ELR (cell line): ENCODE measurements at regions not wholly inside any gene's neighbourhood (a gene's known extent, or its start where the extent isn't known, plus 50 kb on each side); places are given as distances from the start of the nearest gene placed in this dataset.
A peak's percentile ranks its signal among the peaks of the same experiment; 100 is the strongest.
"Not testable (repeated sequence)": the region's sequence is repeated elsewhere in the genome, so short reads cannot be mapped to it uniquely, and the experiment has no call there.

Experiments used
- DNase-seq: peaks from one replicate; pipeline ENCODE4 v3.0.0-alpha.2; 2015; ENCODE audit warnings: low read depth

DNA sequence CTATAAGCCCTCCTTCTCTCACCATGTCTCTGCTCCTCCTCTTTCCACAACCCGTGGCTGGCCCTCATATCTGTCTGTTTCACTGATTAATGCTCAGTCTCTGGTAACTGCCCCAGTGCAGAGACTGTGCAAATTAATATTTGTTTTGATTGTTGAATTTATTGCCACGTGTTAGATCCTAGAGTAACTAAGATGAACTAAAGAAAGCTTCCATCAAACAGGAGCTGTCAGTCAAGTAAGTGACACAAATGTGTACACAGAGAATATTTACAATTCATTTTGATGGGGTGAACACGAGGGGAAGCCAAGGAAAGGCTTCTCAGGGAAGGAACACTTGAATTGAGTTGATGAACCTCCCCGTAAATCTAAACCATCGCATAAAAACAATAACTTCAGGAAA is 182.5 kb downstream of the BAMBI start:
- no peak for DNase-seq

DNA sequence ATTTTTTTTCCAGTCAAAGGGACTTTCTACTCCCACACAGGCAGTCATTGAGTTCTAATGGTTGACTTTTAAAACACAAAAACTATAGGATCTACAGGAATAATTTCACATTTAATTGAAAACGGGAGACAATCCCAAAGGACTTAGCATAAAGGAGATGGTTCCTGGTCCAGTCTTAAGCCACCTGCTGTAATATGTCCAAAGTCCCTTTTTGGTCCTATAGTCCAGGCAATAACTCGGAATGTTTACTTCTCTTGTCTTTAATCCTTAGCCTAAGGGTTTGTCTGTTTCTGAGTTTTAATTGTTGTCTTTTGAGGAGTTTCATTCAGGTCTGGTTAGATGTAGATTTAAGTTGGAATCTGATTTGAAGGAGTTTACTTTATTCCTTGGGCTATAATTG is 184.9 kb downstream of the BAMBI start:
- DNase-seq, result no peak

DNA sequence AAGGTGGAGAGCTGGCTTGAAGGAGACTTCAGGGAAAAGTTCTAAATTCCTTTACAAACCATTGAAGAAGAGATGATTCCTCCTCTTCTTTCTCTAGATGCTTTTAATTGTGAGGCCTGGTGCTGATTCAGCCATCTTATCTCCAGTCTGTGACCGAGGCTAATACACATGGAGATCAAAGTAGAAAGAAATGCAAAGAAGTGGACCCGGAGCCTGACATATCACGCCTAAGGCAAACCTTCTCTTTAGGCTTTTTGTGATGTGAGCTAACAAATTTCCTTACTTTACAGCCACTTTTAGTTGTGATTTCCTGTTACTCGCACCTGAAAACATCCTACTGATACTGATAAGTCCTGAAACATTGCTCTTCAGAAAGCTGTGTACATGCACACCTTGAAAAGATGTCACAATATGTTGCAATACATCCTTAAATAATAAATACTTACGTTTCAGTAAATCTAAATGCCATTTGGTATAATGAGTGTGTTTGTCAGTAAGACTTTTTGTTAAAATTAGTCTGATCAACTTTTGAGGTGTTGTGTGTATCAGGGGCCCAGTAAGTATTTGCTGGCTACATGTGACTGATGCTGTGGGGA is 192.4 kb downstream of the BAMBI start:
- DNase-seq, result no peak

DNA sequence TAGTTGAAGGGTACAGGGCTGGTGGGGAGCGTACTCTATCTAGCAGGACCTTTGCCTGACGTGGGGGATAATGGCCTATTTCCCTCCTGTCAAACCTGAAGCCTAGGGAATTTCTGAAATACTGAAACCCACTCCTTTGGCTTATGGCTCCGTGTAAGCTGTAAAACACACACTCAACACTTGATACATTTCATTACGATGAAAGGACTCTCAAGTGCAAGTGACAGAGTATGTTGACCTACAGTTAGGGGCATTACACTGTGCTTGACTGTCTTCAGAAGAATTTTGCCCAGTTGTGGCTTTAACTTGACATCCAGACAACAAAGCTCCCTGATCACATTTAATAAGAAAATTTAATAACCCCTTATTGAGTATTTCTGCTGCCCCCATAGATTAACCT is 194.3 kb downstream of the BAMBI start:
- no peak for DNase-seq

DNA sequence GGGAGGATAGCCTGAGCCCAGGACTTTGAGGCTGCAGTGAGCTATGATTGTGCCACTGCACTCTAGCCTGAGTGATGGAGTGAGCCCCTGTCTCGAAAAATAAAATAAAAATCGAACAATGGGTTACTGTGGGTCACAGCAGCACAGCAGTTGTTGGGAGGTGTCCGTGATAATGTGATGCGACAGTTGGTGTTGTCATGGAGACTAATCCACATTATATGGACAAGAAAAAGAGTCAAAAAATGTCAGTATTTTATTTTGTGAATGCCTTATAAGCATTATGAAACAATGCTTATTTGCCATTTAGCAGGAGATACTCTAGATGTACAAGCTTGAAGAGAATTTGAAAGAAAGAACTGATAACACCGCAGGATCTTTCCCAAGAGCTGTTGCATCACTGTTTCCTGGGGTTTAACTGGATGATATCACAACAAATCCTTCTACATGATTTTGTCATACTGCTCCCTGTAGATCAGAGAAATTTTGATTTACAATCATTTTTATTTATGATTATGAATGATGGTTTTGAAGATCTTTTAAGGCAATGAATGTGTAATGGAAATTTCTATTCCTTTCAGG is 195.4 kb downstream of the BAMBI start:
- DNase-seq, result no peak

DNA sequence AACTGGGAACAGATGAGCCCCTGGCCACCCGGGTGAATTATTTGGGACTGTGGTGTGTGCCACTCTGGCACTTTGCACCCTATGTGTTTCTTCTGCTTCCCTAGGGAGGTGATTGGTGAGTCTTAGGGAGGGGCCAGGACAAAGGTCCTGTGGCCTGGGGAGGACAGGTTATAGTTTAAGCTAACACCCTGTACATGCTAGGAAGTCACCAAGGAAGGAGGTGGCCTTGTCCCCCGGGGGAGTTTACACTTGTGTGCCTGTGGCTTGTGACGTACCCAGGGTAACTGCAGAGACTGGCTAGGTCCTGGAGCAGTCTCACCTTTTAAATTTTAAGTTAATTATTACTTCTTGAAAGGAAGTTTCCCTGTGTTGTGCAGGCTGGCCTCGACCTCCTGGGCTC is 196.2 kb downstream of the BAMBI start:
- no peak for DNase-seq

DNA sequence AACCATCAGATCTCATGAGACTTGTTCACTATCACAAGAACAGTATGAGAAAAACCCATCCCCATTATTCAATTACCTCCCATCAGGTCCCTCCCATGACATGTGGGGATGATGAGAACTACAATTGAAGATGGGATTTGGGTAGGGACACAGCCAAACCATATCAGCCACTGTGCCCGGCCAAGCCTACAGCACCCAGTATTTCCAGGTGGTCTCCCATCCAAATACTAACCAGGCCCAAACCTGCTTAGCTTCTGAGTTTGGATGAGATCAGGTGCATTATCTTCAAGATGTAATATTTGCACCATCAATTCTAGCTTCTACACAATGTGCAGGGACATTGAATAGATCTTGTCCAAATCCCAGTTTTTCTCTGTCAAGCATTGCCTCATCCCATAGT is 196.9 kb downstream of the BAMBI start:
- DNase-seq, result no peak

DNA sequence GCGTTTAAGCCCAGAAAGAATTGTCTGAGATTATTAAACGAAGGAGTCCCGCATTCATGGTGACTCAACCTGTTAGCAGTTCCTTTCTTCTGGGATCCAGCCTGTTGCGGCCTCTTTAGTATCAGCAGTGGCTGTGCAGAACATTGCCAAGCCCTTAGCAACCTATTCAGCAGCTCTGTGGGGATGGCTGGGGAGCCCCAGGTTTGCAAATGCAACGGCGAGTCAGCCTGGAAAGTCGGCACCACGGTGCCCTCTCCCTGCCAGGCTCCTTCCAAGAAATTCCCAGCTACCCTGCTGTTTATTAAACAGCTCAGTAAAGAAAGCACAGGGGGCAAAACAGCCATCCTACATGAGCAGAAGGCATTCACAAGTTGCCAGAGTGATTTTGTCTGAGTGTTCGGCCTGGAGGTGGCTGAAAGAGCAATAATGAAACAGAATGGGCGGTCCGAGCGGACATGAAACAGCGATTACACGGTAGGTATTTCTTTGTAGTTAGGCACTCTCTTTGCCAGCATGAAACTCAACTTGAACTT is 198.3 kb downstream of the BAMBI start:
- DNase-seq, result peak; percentile 52

DNA sequence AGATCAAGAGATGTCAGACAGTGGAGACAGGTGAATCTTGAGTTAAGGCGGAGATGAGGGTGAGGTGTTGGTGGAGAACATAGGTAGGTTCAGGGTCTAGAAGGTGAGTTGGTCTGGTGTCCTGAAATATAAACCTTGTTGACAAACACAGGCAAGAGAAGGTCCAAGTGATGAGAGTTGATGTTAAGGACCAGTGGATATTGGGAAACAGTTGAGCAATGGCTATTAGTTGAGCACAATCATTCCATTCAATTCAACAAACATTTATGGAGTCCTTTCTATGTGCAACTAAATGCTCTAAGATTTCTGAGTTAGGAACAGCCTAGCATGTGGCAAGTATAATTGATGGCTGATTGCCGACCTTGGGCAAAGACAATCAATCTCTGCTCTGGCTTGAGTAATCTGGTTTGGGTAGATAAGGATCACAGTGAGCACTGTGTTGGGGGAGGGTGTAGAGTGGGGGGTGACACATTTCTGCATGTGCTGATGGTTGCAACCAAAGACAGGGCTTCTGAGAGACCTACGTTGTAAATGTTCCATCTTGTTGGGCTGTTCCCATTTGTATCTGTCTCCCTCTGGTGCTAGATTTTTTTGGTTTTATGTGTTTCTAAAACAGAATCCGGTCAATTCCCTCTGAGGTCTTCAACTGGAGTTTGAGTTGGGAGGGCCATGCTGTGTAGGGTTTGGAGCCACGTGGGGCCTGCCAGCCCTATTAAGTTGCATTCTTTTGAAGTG is 201.1 kb downstream of the BAMBI start:
- no peak for DNase-seq

DNA sequence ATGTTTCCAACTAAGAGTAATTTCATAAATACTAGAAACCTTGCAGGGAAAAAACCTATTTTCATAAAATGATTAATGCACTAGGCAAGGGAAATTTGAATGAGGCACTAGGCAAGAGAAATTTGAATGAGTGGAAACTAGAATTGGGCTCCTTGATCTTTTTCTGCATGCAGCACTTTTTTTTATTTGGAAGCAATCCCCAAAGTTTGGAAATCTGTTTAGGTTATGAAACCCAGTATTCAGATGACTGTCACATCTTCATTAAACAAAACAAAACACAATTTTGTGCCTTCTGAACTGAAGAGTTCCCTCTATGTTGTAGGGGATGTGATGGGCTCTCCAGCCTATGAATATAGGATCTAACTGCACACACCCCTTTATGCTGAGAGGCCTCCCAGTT is 201.9 kb downstream of the BAMBI start:
- no peak for DNase-seq

DNA sequence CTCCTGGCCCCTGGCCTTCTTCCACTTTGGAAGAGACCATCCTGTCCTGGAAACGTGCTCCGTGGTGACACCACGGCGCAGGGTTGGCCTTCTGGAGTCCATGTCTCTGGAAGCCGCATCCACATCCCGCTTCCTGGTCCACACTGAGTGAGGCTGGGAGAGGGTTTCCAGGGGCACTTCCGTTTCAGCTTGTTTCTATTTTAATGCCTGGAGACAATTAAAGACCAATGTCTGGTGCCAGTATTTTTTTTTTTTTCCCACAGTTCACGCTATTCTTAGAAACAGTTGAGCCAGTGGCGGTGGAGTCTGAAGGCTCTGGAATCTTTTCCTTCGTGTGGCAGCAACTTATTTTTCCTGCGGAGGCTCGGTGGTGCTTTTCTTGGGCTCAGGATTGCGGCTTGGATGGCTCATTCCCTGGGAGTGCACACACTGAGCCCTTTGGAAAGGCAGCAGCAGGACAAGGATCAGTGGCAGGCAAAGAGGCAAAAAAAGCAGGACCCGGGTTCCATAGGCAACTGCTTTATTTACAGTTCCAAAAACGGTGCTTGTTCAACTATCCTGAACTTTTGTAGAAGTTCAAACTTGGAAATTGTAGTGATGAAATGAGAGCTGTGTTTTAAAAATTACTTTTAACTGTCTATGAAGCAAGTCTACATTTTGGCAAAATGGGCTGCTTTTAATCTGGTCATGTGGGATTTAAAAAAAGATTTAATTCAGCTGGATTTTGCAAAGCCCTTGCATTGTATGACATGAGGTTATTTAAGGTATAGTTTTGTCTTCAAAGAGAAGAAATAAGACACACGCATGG is 202.8 kb downstream of the BAMBI start:
- no peak for DNase-seq

DNA sequence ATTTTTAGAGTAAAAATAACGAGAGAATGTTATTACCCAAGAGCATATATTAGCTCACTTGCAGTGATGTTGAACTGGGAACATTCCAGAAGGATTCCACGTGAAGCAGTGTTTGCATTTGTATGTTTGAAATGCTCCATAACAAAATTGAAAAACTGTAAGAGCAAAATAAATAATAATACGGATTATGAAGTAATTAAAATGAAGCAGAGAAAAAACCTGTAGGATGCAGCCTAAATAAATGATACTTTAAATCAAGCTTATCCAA is 203.3 kb downstream of the BAMBI start:
- DNase-seq, result no peak

DNA sequence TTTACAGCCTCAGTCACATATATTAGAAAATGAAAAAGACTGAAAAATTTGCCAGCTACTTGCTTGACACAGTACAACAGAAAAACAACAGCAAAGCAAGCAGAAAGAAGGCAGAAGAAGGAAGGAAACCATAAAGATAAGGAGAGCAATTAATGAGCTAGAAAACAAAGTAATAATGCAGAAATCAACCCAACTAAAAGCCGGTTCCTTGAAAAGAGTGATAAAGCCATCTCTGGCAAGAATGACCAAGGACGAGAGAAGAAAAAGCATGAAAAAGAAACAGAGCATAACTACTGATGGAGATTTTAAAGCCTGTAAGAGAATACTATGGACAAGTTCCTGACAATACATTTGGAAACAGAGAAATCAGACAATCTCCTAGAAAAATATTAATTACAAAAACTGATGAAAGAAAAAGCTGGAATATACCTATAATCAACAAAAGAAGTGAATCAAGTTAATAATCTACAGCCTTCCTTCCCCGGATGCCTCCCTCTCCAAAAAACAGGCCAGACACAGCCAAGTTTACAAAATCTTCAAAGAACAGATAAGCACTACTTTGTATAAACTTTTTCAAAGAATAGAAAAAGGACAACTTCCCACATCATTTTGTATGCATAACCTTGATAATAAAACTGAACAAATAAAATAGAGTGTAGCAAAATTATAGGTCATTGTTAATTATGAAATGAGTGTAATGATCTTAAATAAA is 204.0 kb downstream of the BAMBI start:
- no peak for DNase-seq

DNA sequence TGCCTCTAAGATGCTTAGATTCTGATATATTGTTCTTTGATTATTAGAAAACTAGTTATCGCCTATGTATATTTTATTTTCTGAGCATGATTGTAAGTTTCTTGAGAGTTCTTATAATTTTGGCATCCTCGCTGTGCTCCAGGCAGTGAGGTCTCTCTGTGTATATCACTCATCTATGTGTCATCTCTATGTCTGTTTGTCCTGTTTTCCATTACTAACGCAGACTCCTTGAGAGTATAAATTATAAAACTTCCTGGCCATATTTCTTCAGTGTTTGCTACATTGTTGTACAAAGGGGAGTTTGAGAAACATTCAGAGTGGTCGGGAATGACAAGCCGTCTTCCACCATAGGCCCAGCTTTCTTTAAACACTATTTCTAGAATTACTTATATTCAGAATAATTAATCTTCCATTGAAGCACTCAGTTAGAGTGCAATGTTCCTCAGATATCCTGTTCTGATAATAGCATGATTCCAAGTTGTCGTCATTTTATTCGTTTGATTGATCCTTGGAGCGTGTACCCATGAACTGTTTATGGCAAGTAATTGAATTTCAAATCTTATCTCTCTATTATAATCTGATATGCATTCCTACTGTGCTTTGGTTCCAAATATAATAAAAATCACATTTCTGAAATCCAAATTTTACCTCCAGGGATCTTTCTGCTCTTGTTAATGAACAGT is 206.6 kb downstream of the BAMBI start:
- no peak for DNase-seq

DNA sequence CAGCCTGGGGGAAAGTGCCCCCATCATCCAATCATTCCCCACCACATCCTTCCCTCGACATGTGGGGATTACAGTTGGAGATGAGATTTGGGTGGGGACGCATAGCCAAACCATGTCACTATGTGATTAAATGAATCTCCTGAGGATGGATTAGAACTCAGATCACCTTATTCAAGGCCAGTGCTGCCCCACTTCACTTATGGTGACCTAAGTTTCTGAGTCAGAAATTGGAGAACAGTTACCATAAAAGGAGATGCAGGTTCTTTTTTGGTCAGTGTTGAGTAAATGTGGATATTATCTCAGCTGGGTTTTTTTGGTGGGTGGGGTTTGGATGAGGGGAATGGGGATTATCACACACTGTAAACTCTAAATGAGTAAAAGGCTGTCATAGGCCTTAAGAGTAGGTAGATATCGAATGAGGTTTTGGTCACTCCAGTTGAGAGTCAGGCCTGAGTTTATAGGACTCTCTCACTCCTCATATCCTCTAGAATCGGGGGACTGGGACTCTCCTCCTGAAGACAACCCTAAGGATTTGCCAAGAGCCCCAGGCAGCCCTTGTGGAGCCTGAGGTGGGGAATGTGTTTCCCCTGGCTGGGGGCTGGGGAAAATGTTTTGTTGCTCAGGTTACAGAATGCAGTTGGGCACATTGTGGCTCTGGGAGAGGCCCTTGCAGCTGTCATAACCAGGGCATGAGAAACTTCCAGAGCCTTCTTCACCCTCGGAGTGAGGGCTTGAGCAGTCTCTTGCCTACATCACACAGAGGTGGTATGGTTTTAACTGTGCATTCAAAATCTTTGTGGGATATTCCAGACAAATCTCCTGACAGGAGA is 213.0 kb downstream of the BAMBI start:
- no peak for DNase-seq

DNA sequence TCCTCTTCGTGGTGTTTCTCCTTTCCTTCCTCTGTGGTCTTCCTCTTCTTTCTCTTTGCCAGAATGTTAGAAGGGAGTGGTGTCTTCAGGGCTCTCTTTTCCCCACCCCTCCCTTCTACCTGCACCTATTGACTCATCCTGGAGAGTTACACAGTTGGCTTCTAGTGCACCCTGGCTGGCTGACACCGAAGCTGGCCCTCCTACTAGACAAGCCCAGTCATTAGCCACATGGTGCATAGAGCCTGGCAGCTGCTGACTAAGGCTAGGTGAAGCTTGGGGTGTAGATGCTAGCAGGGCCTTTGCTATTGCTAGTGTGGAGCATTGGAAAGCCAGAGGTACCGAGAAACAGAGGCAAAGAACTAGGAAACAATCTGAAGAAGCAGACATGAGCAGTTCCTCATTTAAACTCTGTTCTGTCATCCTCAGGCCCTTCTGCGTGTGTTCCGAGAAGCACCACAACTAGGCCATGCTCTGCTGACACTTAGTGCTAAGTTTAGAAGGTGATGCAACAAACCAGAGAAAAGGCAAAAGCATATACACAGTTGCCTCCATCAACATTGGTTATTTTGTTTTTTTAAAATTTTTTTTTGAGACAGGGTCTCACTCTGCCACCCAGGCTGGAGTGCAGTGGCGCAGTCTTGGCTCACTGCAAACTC is 213.9 kb downstream of the BAMBI start:
- DNase-seq, result no peak

DNA sequence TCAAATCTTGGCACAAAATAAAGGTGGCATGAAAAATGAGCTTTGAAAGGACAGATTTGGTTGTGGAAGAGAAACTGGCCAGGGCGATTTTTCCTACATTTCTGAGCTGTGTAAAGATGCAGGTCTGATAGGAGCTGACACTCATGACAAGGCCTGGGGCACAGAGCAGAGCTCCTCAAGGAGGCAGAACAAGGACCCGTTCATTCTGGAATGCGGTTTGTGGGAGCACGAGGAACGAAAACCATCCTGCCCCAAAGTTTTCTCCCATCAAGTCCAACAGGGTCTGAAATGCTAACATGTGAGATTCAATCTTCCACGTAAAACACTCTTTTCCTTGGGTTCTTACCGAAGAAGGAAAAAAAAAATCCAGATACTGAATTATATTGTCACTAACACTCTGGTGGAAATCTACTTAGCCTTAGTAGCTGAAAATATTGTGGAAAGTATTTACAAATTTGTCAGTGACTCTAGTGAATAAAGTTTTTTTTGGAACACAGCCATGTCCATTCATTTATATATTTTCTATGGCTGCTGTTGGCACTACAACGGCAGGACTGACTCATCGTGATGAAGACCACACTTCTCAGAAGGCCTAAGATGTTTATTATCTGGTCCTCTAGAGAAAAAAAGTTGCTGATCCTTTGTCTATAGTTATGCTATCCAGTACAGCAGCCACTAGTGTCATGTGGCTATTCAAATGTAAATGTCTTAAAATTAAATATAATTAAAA is 215.7 kb downstream of the BAMBI start:
- peak; percentile 47 for DNase-seq

DNA sequence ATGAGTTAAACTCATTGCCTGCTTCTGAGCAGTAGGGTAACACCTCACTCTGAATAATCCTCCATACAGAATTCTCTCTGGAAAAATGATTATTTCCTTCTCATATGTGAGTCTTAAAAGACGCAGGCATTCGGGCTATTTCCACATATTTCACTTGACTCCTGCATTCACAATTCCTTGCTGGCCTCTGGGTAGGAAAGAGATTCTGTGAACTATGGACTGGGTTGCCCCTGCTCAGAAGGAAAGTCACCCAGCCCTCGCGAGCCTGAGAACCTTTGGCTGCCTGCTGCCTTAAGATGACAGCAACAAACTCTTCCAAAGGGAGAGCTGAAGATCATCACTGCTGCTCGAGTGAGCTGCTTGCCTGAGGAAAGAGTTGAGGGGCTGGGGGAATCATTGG is 216.8 kb downstream of the BAMBI start:
- no peak for DNase-seq

DNA sequence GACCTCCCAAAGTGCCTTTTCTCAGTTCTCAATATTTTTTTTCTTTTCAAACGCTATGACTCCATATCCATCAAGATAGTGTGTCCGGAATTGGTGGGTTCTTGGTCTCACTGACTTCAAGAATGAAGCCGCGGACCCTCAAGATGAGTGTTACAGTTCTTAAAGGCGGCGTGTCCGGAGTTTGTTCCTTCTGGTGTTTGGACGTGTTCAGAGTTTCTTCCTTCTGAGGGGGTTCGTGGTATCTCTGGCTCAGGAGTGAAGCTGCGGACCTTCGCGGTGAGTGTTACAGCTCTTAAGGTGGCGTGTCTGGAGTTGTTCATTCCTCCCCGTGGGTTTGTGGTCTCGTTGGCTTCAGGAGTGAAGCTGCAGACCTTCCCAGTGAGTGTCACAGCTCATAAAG is 218.3 kb downstream of the BAMBI start:
- not testable (repeated sequence) for DNase-seq
